RPMI7951 (cell line): ENCODE measurements at regions not wholly inside any gene's neighbourhood (a gene's known extent, or its start where the extent isn't known, plus 50 kb on each side); places are given as distances from the start of the nearest gene placed in this dataset.

Source experiments
- DNase-seq: peaks from one replicate; pipeline ENCODE4 v3.0.0-alpha.2; 2012; ENCODE audit warnings: low read depth

DNA sequence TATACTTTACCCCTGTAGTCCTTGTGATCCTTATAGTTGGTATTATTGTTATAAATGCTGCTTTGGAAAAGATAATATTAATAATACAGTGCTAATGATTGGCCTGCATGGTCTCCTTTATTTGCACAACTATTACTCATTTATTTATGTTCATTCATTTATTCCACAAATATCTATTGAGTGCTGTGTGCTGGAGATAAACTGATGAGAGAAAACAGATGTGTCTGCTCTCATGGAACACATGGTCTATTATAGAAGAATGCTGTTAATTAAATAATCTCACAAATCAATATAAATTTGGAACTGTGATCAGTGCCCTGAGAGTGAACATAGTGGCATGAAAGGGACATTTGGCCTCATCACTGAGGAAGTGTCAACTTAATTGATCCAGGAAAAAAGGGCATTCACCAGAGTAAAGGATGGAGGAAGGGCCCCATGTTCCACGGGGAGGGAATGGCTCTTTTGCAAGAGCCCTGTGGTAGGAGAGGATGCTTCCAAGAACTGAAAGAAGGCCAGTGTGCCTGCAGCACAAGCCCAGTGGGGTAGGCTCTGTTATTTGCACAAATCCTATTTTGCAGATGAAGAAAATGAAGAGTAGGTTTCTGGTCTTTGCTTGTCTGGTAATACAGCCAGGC lies 91.5 kb upstream of the STK39 start:
- no peak for DNase-seq

DNA sequence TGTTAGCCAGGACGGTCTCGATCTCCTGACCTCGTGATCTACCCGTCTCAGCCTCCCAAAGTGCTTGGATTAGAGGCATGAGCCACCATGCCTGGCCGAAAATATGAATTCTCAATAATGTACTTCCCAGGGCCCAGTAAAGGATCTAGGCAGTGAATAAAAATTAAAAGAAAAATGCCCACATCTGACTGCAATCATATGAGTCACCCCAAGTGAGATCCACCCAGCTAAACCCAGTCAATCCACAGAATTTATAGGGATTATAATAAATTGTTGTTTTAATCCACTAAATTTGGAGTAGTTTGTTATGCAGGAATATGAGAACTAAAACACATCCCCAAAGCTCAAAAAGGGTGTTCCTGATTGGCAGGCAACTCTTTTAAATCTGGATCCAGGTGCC lies 93.5 kb upstream of the STK39 start:
- DNase-seq = no peak

DNA sequence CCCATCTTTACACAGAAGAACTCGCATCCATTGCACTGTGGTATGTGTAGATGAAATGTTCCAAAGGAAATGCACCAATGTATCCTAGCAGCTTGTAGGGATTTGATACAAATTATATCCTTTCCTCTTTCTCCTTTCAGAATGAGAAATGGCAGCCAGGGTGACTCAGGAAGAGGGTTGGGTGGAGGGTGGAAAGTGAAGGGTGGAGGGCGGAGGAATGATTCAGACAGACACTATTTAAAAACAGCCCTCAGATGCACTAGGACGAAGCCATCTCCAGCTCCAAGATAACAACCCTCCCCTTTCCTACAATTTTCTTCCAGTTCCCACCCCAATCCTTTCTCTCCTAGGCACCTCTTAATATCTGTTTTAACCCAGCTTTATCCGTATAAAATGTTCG lies 96.2 kb upstream of the STK39 start:
- DNase-seq = peak; percentile 37

DNA sequence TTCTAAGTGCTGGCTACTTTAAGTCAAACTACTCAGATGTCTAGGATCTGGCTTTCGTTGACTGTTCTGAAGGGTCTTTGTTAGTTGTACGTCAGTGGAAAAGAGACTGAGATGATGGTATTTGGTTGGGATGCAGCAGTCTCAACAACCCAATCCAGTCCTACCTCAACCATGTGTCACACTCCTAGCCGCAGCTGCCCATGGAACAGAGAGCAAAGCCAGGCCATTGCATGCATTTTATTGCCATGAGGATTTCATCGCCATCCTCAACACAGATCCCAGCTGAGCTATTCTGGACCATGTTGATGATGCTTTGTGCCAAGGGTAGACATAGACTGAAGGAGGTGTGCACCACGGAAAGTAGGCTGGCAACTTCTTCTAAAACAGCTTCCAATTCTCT lies 97.3 kb upstream of the STK39 start:
- DNase-seq = no peak

DNA sequence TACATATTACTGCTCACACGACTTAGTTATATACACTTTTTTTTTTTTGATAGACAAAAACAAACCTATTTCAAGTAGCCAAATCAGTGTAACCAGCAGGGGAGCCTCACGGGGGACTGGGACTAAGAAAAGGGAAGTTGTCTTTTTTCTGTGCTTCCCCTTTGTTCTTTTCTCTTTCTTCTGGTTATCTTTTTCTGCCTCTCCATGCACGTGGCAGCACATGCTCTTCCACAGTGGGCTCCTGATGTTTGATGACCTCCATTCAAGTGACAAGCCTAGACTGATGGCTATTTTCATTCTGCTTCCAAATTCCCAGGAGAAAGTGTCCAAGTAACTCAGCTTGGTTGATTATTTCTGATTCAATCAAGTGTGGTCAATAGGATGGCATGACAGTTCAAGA lies 98.2 kb upstream of the STK39 start:
- DNase-seq = no peak

DNA sequence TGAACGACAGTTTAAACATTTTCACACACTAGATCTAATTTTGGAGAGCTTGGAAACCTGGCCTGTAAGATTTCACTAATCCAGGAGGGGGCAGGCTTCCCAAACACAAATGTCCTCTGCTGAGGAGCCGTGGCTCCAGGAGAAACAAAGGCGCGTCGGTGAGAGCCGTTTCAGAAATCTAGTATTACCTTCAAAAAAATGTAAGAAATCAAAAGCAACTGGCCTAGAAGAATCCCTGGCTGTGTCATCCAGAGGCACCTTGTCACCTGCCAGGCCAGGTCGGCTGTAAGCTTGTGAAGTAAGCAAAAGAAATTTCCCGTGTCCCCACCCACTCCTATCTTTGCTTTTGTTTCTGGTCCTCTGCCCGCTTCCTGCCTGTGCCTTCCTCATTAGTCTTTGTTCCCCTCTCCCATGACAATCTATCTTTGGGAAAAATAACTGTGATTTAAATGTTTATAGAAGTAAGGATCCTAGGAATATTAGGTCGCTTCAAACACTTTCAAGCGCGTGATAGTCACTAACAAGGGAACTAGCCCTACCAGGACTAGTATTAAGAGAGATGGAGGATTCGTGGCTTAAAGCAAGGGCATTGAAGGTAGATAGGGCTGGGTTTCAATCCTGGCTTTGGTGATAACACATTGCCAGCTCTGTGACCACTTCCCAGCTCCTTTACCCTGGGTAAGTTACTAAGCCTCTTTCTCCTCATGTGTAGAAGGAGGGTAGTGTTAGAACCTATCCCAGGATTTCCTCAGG lies 99.5 kb upstream of the STK39 start:
- peak; percentile 60 for DNase-seq

DNA sequence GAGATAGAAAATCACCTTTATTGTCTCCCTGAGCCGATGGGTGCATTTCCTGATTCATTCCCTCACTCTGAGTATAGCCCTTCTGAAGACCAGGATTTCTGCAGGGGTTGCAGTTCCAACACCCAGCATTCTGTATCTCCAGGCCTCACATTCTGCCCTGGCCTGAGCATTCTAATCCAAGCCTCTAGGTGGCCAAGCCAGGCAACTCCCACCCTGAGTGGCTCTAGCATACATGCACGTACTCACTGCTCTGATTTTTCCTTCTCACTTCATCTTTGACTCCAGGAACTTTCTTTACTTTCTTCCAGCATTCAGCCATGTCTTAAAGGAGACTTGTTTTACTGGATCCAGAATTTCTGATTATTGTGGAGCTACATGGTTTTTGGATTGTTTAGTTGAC lies 100.7 kb upstream of the STK39 start:
- peak; percentile 50 for DNase-seq

DNA sequence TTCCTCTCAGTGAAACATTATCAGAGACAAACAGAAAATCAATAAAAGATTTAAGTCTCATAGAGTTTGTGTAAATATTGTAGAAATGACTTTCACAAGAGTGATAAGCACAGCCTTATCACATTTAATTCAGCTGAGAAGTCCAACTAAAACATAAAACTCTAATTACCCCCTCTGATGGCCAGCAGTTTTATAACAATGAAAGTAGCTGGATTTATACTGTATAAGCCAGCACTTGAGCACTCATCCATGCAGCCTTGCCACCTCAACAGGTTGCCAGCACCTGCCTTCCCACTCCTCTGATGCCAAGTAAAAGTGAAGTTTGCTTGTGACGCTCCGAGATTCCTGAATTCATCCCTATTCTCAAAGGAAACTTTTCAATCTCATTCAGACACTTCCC lies 103.0 kb upstream of the STK39 start:
- no peak for DNase-seq

DNA sequence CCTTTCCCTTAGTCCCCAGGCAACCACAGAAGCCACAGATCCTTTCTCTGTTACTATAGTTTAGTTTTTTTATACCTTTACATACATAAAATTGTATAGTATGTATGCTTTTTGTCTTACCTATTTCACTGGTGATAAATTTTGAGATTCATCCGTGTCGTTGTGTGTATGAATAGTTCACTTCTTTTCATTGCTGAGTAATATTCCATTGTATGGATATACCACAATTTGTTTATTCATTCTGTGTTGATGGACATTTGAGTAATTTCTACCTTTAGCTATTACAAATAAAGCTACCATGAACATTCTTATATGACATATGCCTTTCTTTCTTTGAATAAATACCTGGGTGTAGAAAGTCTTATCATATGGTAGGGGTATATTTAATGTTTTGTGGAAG lies 102.8 kb upstream of the CERS6 start:
- no peak for DNase-seq

DNA sequence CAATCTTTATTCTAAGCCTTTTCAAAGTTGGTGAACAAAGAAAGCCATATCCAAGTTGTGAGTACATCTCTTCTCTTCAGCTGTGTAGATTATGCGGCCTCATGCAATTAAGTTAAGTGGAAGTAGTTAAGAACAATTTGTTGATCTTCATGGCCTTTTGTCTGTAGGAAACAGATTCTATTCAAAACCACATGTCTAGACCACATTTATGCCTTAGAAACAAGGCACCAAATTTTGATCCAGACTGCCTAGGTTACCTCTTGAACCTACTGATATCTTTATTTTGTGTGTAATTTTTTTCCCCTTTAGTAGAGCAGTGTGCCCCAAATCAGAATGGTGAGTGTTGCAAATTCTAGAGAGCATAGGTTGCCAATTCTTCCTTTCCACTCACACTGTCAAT lies 101.6 kb upstream of the CERS6 start:
- DNase-seq = no peak

DNA sequence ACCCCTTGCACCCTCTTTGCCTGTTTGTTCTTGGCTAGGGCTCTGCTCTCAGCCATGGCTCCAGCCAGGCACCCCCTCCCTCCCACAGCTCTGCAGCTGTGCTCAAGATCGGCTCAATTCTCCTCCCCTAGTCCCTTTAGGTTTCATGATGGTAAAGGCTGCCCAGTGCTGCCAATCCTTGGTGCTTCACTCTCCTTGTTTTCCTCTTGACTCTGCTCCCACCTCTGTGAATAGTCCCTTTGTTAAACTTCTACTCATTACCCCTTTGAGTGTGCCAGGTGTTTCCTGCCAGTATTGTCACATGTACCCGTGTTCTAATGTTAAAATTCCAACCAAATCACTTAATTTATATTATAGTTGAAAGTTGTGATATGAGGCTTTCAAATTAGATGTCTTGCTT lies 101.0 kb upstream of the CERS6 start:
- DNase-seq = no peak

DNA sequence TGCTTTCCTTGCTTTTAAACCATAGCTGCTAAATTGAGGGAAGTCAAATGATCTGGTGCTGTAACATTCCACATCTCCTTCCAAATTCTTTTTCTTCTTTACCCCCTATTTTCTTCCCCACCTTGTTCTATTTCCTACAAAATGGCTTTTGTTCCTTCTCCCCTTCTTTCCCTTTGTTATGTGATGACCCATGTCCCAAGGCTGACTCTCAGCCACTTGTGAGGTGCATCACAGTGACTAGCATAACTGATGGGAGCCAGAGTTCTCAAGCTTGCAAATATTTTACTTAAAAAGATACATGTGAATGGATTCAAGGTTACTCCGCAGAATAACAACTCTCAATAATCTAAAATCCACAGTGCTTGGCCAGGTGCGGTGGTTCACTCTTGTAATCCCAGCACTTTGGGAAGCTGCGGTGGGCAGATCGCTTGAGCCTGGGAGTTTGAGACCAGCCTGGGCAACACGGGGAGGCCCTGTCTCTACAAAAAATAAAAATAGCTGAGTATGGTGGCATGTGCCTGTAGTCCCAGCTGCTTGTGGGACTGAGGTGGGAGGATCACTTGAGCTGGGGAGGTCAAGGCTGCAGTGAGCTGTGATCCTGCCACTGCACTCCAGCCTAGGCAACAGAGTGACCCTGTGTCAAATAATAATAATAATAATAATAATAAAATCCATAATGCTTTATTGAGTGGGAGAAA lies 100.1 kb upstream of the CERS6 start:
- DNase-seq = no peak

DNA sequence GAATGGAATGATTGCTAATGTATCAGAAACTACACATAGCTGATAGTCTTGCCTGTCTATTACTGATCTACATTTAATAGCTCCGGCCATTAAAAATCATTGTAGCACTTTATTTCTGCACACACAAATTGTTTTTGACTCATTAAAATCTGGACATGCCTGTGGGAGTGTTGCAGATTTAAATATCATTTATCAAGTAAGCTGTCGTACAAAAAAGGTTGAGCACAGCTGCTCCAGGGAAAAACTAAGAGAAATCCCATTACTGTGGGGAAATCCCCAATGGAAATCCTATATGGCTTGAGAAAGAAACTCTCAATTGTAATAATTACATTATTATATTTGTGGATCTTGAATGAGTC lies 99.6 kb upstream of the CERS6 start:
- no peak for DNase-seq

DNA sequence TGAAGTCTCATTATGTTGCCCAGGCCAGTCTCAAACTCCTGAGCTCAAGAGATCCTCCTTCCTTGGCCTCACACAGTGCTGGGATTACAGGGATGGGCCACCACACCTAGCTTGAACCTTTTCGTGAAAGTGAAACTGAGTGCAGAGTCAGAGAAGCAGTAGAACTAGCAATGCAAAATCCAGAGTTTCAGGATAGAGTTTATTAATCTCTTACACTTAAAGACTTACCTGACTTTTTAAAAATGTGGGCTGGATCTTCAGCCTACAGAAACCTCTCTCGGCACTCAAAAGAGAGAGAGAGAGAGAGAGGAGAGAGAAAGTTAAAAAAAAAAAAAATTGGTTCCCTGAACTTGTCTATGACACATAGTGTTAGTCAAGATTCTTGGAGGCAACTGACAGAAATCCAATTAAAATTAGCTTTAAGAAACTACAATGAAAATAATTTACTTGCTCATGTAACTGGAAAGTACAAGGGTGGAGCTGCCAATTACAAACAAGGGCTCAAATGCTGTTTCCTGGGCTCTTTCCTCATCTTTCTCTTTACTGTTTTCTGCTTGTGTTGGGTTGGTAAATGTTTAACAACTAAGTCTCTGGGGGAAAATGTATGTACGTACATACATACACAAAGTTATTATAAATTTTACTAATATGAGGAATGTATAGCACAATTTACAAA lies 98.1 kb upstream of the CERS6 start:
- no peak for DNase-seq

DNA sequence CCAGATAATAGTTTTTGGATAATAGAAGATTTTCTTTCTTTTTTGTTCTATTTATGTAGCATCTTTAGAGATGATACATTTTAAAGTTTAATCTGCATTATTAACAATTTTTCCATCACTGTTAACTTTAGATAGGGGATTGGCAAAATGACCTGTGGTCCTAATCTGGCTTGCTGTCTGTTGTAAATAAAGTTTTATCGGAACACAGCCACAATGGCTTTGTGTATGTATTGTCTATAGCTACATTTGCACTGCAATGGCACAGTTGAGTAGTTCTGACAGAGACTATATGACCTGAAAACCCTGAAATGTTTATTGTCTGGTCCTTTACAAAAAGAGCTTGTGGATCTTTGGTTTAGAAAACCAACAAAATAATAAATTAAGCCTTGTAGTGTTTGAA lies 97.0 kb upstream of the CERS6 start:
- DNase-seq = no peak

DNA sequence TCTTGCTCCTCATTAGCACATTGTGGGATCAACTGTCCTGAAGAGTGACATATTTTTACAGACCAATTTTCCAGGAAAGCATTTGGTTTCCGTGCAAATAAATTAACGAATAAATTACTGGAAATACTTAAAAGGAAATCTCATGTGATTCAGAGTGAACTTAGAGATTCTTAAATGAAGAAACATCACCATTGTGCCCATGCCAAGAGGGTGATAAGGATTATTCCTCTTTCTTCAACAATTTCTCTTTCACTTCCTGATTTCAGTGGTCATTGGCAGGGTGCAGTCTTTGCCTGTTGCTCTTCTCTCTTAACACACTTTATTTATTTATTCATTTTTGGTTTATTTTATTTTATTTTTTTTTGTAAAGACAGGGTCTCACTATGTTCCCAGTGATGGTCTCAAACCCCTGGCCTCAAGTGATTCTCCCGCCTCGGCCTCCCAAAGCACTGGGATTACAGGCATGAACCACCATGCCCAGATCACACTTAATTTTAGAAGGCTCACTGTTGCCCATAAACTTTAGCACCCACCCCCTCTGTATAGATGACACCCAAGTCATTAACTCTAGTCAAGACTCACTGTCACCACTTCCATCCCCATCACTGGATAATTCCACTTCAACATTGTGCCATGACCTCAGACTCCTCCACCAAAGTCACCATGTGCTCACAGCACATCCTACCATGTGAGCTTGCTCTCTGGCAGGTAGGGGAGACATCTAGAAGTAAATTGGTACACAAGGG lies 92.6 kb upstream of the CERS6 start:
- DNase-seq = no peak

DNA sequence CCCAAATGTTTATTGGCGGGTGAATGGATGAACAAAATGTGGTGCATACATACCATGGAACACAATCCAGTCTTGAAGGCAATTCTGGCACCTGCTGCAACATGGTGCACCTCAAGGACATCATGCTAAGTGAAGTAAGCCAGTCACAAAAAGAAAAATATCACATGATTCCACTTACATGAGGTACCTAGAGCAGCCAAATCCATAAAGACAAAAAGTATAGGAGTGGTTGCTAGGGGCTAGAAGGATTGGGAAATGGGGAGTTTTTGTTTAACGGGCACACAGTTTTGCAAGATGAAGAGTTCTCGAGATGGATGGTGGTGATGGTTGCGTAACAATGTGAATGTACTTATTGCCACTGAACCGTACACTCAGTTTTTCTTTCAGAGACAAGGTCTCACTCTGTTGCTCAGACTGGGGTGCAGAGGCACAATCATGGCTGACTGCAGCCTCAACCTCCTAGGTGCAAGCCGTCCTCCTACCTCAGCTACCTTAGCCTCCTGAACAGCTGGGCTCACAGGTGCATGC lies 90.9 kb upstream of the CERS6 start:
- DNase-seq = no peak

DNA sequence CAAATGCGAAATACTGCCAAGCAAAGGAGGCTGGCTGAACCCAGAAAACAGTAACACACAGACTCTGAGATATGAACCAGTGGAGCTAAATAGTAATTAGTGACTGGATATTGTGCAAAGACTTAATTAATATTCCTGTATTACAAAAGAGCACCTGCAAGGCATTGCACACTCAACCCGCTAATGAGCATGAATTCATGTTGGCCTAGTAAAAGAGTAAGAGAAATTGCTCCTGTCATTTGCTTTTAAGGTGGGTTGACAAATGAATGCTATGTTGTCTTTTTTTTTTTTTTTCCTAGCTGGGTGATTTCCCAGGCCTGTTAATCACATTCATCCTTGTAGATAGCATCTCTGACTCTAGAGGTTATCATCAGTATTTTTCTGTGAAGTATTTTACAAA lies 87.0 kb upstream of the CERS6 start:
- DNase-seq = no peak

DNA sequence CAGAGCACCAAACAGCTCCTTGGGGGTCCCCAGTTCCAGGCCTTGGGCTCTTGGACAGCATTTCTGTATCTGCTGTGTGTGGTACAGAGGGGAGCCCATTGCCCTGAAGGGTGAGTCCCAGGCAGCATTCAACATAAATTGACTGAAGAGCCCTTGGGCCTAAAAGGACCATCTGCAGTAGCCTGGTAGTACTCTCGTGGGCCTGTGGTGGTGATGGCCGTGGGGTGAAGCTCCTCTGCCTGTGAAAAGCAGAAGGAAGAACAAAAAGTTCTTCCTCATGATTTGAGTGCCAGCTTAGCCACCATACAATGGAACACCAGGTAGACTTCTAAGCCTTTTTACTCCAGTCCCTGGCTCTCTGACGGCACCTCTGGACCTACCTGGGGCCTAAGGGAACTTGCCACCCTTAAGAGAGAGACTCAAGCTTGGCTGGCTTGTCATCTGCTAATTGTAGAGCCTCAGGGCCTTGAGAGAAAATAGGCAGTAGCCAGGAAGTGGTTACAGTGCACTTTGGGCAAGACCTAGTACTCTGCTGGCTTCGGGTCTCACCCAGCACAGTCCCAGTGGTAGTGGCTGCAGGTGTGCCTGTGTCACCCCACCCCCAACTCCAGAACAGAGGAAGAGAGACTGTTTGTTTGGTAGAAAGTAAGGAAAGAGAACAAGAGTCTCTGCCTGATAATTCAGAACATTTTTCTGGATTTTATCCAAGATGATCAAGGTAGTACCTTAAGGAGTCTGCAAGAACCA lies 84.6 kb upstream of the CERS6 start:
- DNase-seq = no peak

DNA sequence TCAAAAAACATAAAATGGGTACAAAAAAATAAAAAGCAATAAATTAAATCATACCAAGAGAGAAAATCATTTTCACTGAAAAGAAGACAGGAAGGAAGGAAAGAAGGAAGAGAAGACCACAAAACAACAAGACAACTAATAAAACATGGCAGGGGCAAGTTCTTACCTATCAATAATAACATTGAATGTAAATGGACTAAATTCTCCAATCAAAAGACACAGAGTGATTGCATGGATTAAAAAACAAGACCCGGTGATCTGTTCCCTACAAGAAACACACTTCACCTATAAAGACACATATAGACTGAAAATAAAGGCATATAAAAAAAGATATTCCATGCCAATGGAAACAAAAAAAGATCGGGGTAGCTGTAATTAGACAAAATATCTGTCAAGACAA lies 82.6 kb upstream of the CERS6 start:
- DNase-seq = no peak

DNA sequence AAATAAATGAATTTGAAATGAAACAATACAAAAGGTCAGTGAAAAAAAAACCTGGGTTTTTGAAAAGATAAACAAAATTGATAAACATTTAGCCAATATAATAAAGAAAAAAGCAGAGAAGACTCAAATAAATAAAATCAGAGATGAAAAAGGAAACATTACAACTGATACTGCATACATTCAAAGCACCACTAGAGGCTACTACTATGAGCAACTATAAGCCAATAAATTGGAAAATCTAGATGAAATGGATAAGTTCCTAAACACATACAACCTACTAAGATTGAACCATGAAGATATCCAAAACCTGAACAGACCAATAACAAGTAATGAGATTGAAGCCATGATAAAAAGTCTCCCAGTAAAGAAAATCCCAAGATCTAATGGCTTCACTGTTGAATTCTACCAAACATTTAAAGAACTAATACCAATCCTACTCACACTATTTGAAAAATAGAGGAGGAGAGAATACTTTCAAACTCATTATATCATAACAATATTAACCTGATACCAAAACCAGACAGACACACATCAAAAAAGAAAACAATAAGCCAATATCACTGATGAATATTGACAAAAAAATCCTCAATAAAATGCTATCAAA lies 80.8 kb upstream of the CERS6 start:
- DNase-seq = no peak
